Kidney epithelial cell (primary cell): ENCODE measurements at regions not wholly inside any gene's neighbourhood (a gene's known extent, or its start where the extent isn't known, plus 50 kb on each side); places are given as distances from the start of the nearest gene placed in this dataset.

Experiments
- DNase-seq: peaks from one replicate; pipeline ENCODE4 v3.0.0-alpha.2; 2010; ENCODE audit warnings: low read depth
- H3K27me3 ChIP-seq: 2 replicates; pipeline ENCODE4 v1.6.0; 2011; ENCODE audit warnings: low read length; ENCODE audit not compliant: control insufficient read depth, insufficient read depth
- H3K36me3 ChIP-seq: 2 replicates; pipeline ENCODE4 v1.5.1; 2011; ENCODE audit warnings: low read length; ENCODE audit not compliant: control insufficient read depth, insufficient read depth
- H3K4me3 ChIP-seq: 2 replicates; pipeline ENCODE4 v1.5.1; 2011; ENCODE audit warnings: low read depth, mild to moderate bottlenecking, control low read depth, low read length
- TF ChIP-seq, protein P1 (sequence below): IDR thresholded peaks from 2 replicates; pipeline ENCODE4 v1.5.1; 2011; ENCODE audit warnings: mild to moderate bottlenecking, moderate library complexity, low read length, control low read depth, inconsistent platforms; ENCODE audit not compliant: insufficient read depth, poor library complexity, severe bottlenecking

DNA sequence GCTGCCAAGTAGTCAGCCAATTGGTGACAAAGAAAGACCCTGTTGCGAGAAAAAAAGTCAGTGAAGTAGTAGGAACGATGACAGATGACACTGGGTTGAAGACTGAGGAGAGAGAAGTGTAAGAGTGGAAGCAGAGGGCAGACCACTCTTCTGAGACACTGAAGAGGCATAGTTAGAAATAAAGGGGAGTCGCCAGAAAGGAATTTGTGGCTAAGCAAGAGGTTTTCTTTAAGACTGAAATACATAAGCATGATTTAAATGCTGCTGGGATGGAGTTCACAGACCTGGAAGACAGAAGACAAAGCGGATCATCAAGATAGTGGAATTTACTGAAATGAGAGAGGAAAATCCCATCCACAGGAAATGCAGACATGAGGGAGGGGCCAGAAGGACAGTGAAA, 56.2 kb upstream of the USPL1 start:
- no peak for DNase-seq
- Histone ChIP-seq H3K27me3 (no peaks in the 10 kb centered on the region), H3K4me3 (no peak overlapping the region), H3K36me3 (no peaks in the 10 kb centered on the region)
- TF ChIP-seq, protein P1, sequence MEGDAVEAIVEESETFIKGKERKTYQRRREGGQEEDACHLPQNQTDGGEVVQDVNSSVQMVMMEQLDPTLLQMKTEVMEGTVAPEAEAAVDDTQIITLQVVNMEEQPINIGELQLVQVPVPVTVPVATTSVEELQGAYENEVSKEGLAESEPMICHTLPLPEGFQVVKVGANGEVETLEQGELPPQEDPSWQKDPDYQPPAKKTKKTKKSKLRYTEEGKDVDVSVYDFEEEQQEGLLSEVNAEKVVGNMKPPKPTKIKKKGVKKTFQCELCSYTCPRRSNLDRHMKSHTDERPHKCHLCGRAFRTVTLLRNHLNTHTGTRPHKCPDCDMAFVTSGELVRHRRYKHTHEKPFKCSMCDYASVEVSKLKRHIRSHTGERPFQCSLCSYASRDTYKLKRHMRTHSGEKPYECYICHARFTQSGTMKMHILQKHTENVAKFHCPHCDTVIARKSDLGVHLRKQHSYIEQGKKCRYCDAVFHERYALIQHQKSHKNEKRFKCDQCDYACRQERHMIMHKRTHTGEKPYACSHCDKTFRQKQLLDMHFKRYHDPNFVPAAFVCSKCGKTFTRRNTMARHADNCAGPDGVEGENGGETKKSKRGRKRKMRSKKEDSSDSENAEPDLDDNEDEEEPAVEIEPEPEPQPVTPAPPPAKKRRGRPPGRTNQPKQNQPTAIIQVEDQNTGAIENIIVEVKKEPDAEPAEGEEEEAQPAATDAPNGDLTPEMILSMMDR, result no peak

DNA sequence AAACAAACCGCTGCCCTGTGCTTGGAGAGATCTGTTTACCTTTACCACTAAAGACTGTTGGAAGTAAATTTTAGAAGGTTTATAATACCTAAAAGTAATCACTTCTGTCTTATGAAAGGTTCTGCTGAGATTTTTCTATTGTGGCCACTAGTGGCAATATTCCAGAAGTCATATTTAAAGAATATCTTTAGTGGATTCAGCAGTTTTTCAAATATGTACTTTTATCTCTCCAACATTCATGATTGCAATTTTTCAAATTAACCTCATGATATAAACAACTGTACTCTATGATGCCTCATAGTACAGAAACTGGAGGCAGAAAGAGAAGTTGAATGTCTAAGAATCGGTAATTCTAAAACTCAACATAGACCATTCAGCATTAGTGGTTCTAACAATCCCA, 53.2 kb upstream of the USPL1 start:
- Histone ChIP-seq H3K4me3 (no peak overlapping the region), H3K36me3 (no peaks in the 10 kb centered on the region), H3K27me3 (no peaks in the 10 kb centered on the region)
- DNase-seq, result no peak
- TF ChIP-seq, protein P1, result no peak

DNA sequence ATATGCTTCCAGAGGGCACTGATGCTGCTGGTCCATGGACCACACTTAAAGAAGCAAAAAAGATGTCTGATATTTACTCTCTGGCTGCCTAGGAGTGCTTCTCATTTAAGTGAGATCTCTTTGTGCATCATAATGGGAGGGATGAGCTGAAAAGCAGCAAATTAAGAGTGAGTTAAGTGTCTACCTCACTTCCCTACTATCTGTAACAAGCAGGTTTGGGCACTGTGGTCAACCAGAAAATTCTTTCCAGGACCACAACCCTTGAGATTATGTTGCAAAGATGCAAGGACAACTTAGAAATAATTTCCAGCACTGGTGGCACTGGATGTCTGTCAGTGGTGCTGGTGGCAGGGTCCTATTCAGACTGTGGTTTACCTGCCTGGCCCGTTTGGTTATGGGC, 52.1 kb upstream of the USPL1 start:
- TF ChIP-seq, protein P1, result no peak
- DNase-seq, result no peak
- Histone ChIP-seq H3K36me3 (no peaks in the 10 kb centered on the region), H3K4me3 (no peak overlapping the region), H3K27me3 (no peaks in the 10 kb centered on the region)

DNA sequence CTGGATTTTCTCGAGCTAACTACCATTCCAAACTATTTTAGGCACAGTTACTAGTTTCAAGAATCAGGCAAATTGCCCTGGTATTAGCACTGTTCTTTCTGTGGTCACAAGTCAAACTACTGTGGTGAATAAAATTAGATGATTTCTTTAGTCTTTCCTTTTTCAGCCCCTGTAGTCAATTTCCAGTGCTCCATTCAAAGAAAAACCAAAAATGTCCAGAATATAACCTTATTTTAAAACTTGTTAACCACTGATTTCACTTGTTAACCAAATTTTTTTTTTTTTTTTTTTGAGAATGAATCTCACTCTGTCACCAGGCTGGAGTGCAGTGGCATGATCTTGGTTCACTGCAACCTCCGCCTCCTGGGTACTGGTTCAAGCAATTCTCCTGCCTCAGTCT, 50.6 kb upstream of the USPL1 start:
- Histone ChIP-seq H3K27me3 (no peaks in the 10 kb centered on the region), H3K36me3 (no peaks in the 10 kb centered on the region), H3K4me3 (no peak overlapping the region)
- TF ChIP-seq, protein P1, result no peak
- DNase-seq, result no peak
